IMR-90 (cell line): ENCODE measurements at regions not wholly inside any gene's neighbourhood (a gene's known extent, or its start where the extent isn't known, plus 50 kb on each side); places are given as distances from the start of the nearest gene placed in this dataset.

Source experiments
- ATAC-seq: fragments of 200-7000 bp; cut with Tn5 transposase; 2 replicates; pipeline ENCODE4 v1.9.1; 2020; ENCODE audit warnings: low read depth, mild to moderate bottlenecking, moderate library complexity
- BruUV-seq: library from RNA; stranded (reverse); fragments of 400-500 nt; replicated peaks from 2 replicates; lab custom pipeline; 2021; lab: Mats Ljungman, UMichigan
- CTCF ChIA-PET: fragments of 300-600 bp; formaldehyde crosslinking; extraction: SDS; loops from one replicate; lab custom pipeline; 2021; ENCODE audit warnings: antibody characterized with exemption; lab: Yijun Ruan, JAX
- POLR2A ChIA-PET: fragments of 300-600 bp; sonication (Branson Sonifier 250); formaldehyde crosslinking; loops from one replicate; lab custom pipeline; 2022; ENCODE audit warnings: antibody characterized with exemption; ENCODE audit not compliant: unreplicated experiment; lab: Charles Lee
- DNase-seq: peaks from one replicate; pipeline ENCODE4 v3.0.0; 2013
- H2AFZ ChIP-seq: replicated peaks from 2 replicates; pipeline ENCODE3; 2013; ENCODE audit warnings: low read length, mild to moderate bottlenecking; ENCODE audit not compliant: poor library complexity
- H2AK5ac ChIP-seq: 2 replicates; pipeline ENCODE4 v1.6.1; 2013; ENCODE audit warnings: low read depth, low read length, inconsistent platforms
- H2AK9ac ChIP-seq: replicated peaks from 2 replicates; pipeline ENCODE3; 2013; ENCODE audit warnings: mild to moderate bottlenecking, low read depth, low read length, moderate library complexity; ENCODE audit not compliant: poor library complexity
- H2BK120ac ChIP-seq: 2 replicates; pipeline ENCODE4 v1.6.1; 2013; ENCODE audit warnings: low read depth, low read length, inconsistent platforms
- H2BK15ac ChIP-seq: 3 replicates; pipeline ENCODE4 v1.6.1; 2013; ENCODE audit warnings: low read depth, low read length, inconsistent platforms
- H2BK20ac ChIP-seq: 2 replicates; pipeline ENCODE4 v1.6.1; 2013; ENCODE audit warnings: low read depth, mild to moderate bottlenecking, inconsistent platforms, low read length, moderate library complexity
- H2BK5ac ChIP-seq: 2 replicates; pipeline ENCODE4 v1.6.1; 2013; ENCODE audit warnings: mild to moderate bottlenecking, low read depth, low read length, inconsistent platforms; ENCODE audit not compliant: poor library complexity, severe bottlenecking
- H3K14ac ChIP-seq: replicated peaks from 2 replicates; pipeline ENCODE4 v1.6.1; 2013; ENCODE audit warnings: low read depth, low read length, inconsistent platforms
- H3K18ac ChIP-seq: 2 replicates; pipeline ENCODE4 v1.6.1; 2013; ENCODE audit warnings: low read depth, low read length, control low read depth
- H3K23ac ChIP-seq: 2 replicates; pipeline ENCODE4 v1.6.1; 2013; ENCODE audit warnings: low read depth, low read length, inconsistent platforms
- H3K27ac ChIP-seq: 2 replicates; pipeline ENCODE4 v1.5.1; 2013; ENCODE audit warnings: mild to moderate bottlenecking, control low read depth, low read length; ENCODE audit not compliant: insufficient read depth
- H3K27me3 ChIP-seq: 2 replicates; pipeline ENCODE4 v1.6.1; 2013; ENCODE audit warnings: low read length; ENCODE audit not compliant: control insufficient read depth, insufficient read depth
- H3K36me3 ChIP-seq: 2 replicates; pipeline ENCODE4 v1.6.1; 2013; ENCODE audit warnings: low read length, mixed read lengths; ENCODE audit not compliant: control insufficient read depth, insufficient read depth
- H3K4ac ChIP-seq: 2 replicates; pipeline ENCODE4 v1.6.1; 2013; ENCODE audit warnings: low read depth, low read length, inconsistent platforms
- H3K4me1 ChIP-seq: 2 replicates; pipeline ENCODE4 v1.6.1; 2013; ENCODE audit warnings: low read length, mixed read lengths; ENCODE audit not compliant: control insufficient read depth, insufficient read depth
- H3K4me2 ChIP-seq: 2 replicates; pipeline ENCODE4 v1.6.1; 2013; ENCODE audit warnings: low read depth, mild to moderate bottlenecking, control low read depth, low read length, moderate library complexity
- H3K4me3 ChIP-seq: 2 replicates; pipeline ENCODE4 v1.5.1; 2013; ENCODE audit warnings: low read depth, mild to moderate bottlenecking, control low read depth, low read length, moderate library complexity; ENCODE audit not compliant: insufficient read depth
- H3K56ac ChIP-seq: 2 replicates; pipeline ENCODE4 v1.6.1; 2013; ENCODE audit warnings: low read length, inconsistent platforms; ENCODE audit not compliant: insufficient read depth; ENCODE audit errors: extremely low read depth
- H3K79me1 ChIP-seq, 2 experiments: 2 replicates each; pipeline ENCODE4 v1.6.1; 2013; ENCODE audit warnings: low read length in 2 of 2, inconsistent platforms in 1 of 2, low read depth in 1 of 2
- H3K9ac ChIP-seq: 2 replicates; pipeline ENCODE4 v1.6.1; 2013; ENCODE audit warnings: low read depth, low read length, control low read depth
- H3K9me1 ChIP-seq: 2 replicates; pipeline ENCODE4 v1.6.1; 2013; ENCODE audit warnings: low read length, inconsistent platforms; ENCODE audit not compliant: insufficient read depth
- H3K9me3 ChIP-seq: 2 replicates; pipeline ENCODE4 v1.6.1; 2013; ENCODE audit warnings: low read length; ENCODE audit not compliant: control insufficient read depth, insufficient read depth
- H4K20me1 ChIP-seq: 2 replicates; pipeline ENCODE4 v1.6.1; 2013; ENCODE audit warnings: low read length, inconsistent platforms; ENCODE audit not compliant: insufficient read depth
- H4K5ac ChIP-seq: 2 replicates; pipeline ENCODE4 v1.6.1; 2013; ENCODE audit warnings: mild to moderate bottlenecking, low read depth, low read length, control low read depth
- H4K8ac ChIP-seq, 2 experiments: 2 replicates each; pipeline ENCODE4 v1.6.1; 2013; ENCODE audit warnings: low read depth in 2 of 2, low read length in 2 of 2, control low read depth in 1 of 2, inconsistent platforms in 1 of 2
- H4K91ac ChIP-seq: 2 replicates; pipeline ENCODE4 v1.6.1; 2013; ENCODE audit warnings: low read depth, low read length, inconsistent platforms; ENCODE audit not compliant: insufficient read depth
- BHLHE40 ChIP-seq: fragments of 150-350 bp; IDR thresholded peaks from 2 replicates; pipeline ENCODE4 v1.6.1; 2016; ENCODE audit warnings: mild to moderate bottlenecking, low read depth, low read length
- MAFK ChIP-seq: IDR thresholded peaks from 2 replicates; pipeline ENCODE4 v1.6.1; 2012; ENCODE audit warnings: low read depth, low read length, improper control_type of control experiment
- MAZ ChIP-seq: IDR thresholded peaks from 2 replicates; pipeline ENCODE4 v1.6.1; 2012; ENCODE audit warnings: low read depth, mild to moderate bottlenecking, low read length, improper control_type of control experiment, moderate library complexity, borderline replicate concordance
- NFE2L2 ChIP-seq: fragments of 150-350 bp; IDR thresholded peaks from 2 replicates; pipeline ENCODE4 v1.6.1; 2016; ENCODE audit warnings: low read depth, mild to moderate bottlenecking, low read length
- POLR2A ChIP-seq: IDR thresholded peaks from 2 replicates; pipeline ENCODE4 v1.6.1; 2012; ENCODE audit warnings: mild to moderate bottlenecking, low read depth, low read length
- RFX5 ChIP-seq: IDR thresholded peaks from 2 replicates; pipeline ENCODE4 v1.8.0; 2012; ENCODE audit warnings: low read depth, mild to moderate bottlenecking, low read length, moderate library complexity
- SMC3 ChIP-seq: fragments of 150-350 bp; IDR thresholded peaks from 2 replicates; pipeline ENCODE4 v1.6.1; 2016; ENCODE audit warnings: low read depth, mild to moderate bottlenecking, antibody characterized with exemption, low read length, moderate library complexity
- WGBS, 2 experiments: methylation state at CpG; one replicate each; pipeline versions ENCODE4 v1.1.5 to v1.1.7; 2013; ENCODE audit warnings: missing lambda C conversion rate in 2 of 2; ENCODE audit not compliant: insufficient read length in 1 of 2; ENCODE audit errors: extremely low coverage in 2 of 2; 5-methylcytosine and 5-hydroxymethylcytosine counted together
- dilution Hi-C: fragments of 300-500 bp; cut with HindIII; formaldehyde crosslinking; loops from one replicate; pipeline ENCODE4 v1.14.3; 2018; ENCODE audit warnings: low sequenced_read_pairs; ENCODE audit not compliant: unreplicated experiment
- in situ Hi-C: fragments of 300-500 bp; cut with MboI; formaldehyde crosslinking; loops from 3 replicates; pipeline ENCODE4 v1.14.3; 2019; ENCODE audit warnings: low sequenced_read_pairs, inconsistent platforms, mixed read lengths
- intact Hi-C: fragments of 100-400 bp; cut with micrococcal nuclease; formaldehyde crosslinking; loops from 2 replicates; pipeline ENCODE4 v1.10.0; 2022
- TF ChIP-seq, protein P1 (sequence below): fragments of 150-350 bp; IDR thresholded peaks from 2 replicates; pipeline ENCODE4 v1.6.1; 2016; ENCODE audit warnings: low read depth, mild to moderate bottlenecking, low read length, moderate library complexity, borderline replicate concordance

GRCh38 chr10:3992382-3993178, 207.6 kb upstream of the KLF6 start:
- peak overlapping the region; percentile 38 for H2AFZ ChIP-seq

More at GRCh38 chr10:3992382-3993178, 207.6 kb upstream of the KLF6 start:
- Histone ChIP-seq H2BK120ac (peak overlapping the region; percentile 14), H2BK5ac (no peak overlapping the region), H3K9ac (no peak overlapping the region), H3K36me3 (no peaks in the 10 kb centered on the region), H3K23ac (no peak overlapping the region; the same call in 1 of the 2 replicates), H3K56ac (no peak overlapping the region), H3K18ac (no peak overlapping the region), H4K91ac (no peak overlapping the region), H3K4me3 (no peak overlapping the region), H2BK15ac (peak overlapping the region; percentile 29; the same call in 1 of the 3 replicates), H4K8ac (no peak overlapping the region; a peak in 1 of 4 replicates), H2BK20ac (no peak overlapping the region), H3K4me2 (no peak overlapping the region), H3K14ac (no peak overlapping the region), H2AK5ac (peak overlapping the region; percentile 60; the same call in 1 of the 2 replicates), H3K9me1 (peaks cover 5% of the 10 kb centered on the region), H3K27ac (no peak overlapping the region; the same call in 1 of the 2 replicates), H3K4ac (peak overlapping the region; percentile 10; the same call in 1 of the 2 replicates), H3K79me1 (no peaks in the 10 kb centered on the region), H3K27me3 (no peaks in the 10 kb centered on the region), H4K20me1 (no peaks in the 10 kb centered on the region), H4K5ac (no peak overlapping the region), H3K4me1 (peaks cover 6% of the 10 kb centered on the region; the same call in 1 of the 2 replicates), H3K9me3 (no peaks in the 10 kb centered on the region), H2AK9ac (no peak overlapping the region)
- WGBS, 2 experiments, result 65 to 100% methylated on average over 1 to 5 of the region's 16 CpGs
- ChIA-PET CTCF (no interaction called here), POLR2A (no interaction called here)
- BruUV-seq, result no TSS peak
- intact Hi-C loops, result no loop called here
- no peak for ATAC-seq
- in situ Hi-C loops, result no loop called here
- no peak for DNase-seq
- TF ChIP-seq POLR2A, result no peak
- TF ChIP-seq MAFK, result no peak
- no peak for TF ChIP-seq NFE2L2
- no peak for TF ChIP-seq BHLHE40
- TF ChIP-seq RFX5, result no peak
- TF ChIP-seq, protein P1, sequence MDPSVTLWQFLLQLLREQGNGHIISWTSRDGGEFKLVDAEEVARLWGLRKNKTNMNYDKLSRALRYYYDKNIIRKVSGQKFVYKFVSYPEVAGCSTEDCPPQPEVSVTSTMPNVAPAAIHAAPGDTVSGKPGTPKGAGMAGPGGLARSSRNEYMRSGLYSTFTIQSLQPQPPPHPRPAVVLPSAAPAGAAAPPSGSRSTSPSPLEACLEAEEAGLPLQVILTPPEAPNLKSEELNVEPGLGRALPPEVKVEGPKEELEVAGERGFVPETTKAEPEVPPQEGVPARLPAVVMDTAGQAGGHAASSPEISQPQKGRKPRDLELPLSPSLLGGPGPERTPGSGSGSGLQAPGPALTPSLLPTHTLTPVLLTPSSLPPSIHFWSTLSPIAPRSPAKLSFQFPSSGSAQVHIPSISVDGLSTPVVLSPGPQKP, result no peak
- no peak for TF ChIP-seq MAZ
- no peak for TF ChIP-seq SMC3
- dilution Hi-C loops, result no loop called here
